B cell (primary cell): ENCODE measurements at regions not wholly inside any gene's neighbourhood (a gene's known extent, or its start where the extent isn't known, plus 50 kb on each side); places are given as distances from the start of the nearest gene placed in this dataset.

ENCODE experiments used
- ATAC-seq: fragments of 200-7000 bp; cut with Tn5 transposase; one replicate; pipeline ENCODE4 v1.10.0; 2021; ENCODE audit warnings: low read depth, mild to moderate bottlenecking, moderate number of reproducible peaks, moderate library complexity
- CTCF ChIA-PET: fragments of 350-600 bp; sonication (Branson Sonifier 250); formaldehyde crosslinking; loops from one replicate; lab custom pipeline; 2021; ENCODE audit warnings: antibody characterized with exemption, inconsistent platforms; lab: Charles Lee
- POLR2A ChIA-PET: fragments of 350-600 bp; sonication (Branson Sonifier 250); formaldehyde crosslinking; loops from one replicate; lab custom pipeline; 2021; ENCODE audit warnings: antibody characterized with exemption; lab: Charles Lee
- DNase-seq: peaks from one replicate; pipeline ENCODE4 v3.0.0; 2013
- H2AFZ ChIP-seq: 2 replicates; pipeline ENCODE4 v1.6.1; 2012; ENCODE audit warnings: mild to moderate bottlenecking, low read depth, low read length; ENCODE audit not compliant: insufficient read depth, poor library complexity, severe bottlenecking
- H3K27ac ChIP-seq, 2 donors: 1 replicate in 1 of 2; 2 replicates in 1 of 2; pipeline ENCODE4 v1.5.1; 2012 to 2013; ENCODE audit warnings: low read length in 2 of 2, mild to moderate bottlenecking in 2 of 2, moderate library complexity in 1 of 2
- H3K27me3 ChIP-seq, 4 experiments: fragments of 200-600 bp in 1 of 4; sonication (generic) in 1 of 4; replicated peaks in 1 of 4; 1 replicate in 2 of 4; 2 replicates in 2 of 4; pipeline versions ENCODE4 v1.6.1 to v1.7.0; 2013 to 2016; ENCODE audit warnings: low read length in 3 of 4, mild to moderate bottlenecking in 2 of 4, mixed read lengths in 1 of 4, moderate library complexity in 1 of 4; ENCODE audit not compliant: insufficient read depth in 4 of 4, control insufficient read depth in 3 of 4; ENCODE audit errors: control extremely low read depth in 1 of 4
- H3K36me3 ChIP-seq, 2 experiments: replicated peaks in 1 of 2; 1 replicate in 1 of 2; 2 replicates in 1 of 2; pipeline versions ENCODE4 v1.6.1 to v1.7.1; 2013; ENCODE audit warnings: low read length in 1 of 2; ENCODE audit not compliant: insufficient read depth in 2 of 2, control insufficient read depth in 1 of 2; ENCODE audit errors: control extremely low read depth in 1 of 2, extremely low read depth in 1 of 2
- H3K4me1 ChIP-seq, 2 donors: fragments of 200-600 bp in 1 of 2; sonication (generic) in 1 of 2; 1 replicate in 1 of 2; 2 replicates in 1 of 2; pipeline versions ENCODE4 v1.5.1 to v1.6.1; 2013 to 2017; ENCODE audit warnings: low read length in 2 of 2; ENCODE audit not compliant: control insufficient read depth in 2 of 2, insufficient read depth in 2 of 2
- H3K4me2 ChIP-seq: replicated peaks from 2 replicates; pipeline ENCODE3; 2012; ENCODE audit warnings: mild to moderate bottlenecking, low read depth, low read length; ENCODE audit not compliant: poor library complexity, severe bottlenecking
- H3K4me3 ChIP-seq, 5 experiments: fragments of 200-600 bp in 1 of 5; sonication (generic) in 1 of 5; 1 replicate in 3 of 5; 2 replicates in 2 of 5; pipeline versions ENCODE4 v1.5.1 to v1.7.0; 2011 to 2016; ENCODE audit warnings: low read length in 4 of 5, mild to moderate bottlenecking in 4 of 5, low read depth in 2 of 5, control low read depth in 1 of 5, moderate library complexity in 1 of 5; ENCODE audit not compliant: insufficient read depth in 1 of 5; ENCODE audit errors: control extremely low read depth in 1 of 5, extremely low read depth in 1 of 5
- H3K79me2 ChIP-seq: fragments of 200-600 bp; sonication (generic); one replicate; pipeline ENCODE4 v1.6.0; 2016; ENCODE audit warnings: low read length; ENCODE audit not compliant: control insufficient read depth, insufficient read depth
- H3K9ac ChIP-seq: fragments of 200-600 bp; sonication (generic); 2 replicates; pipeline ENCODE4 v1.6.1; 2017; ENCODE audit warnings: mild to moderate bottlenecking, low read length, moderate library complexity
- H3K9me3 ChIP-seq, 3 donors: one replicate each; pipeline versions ENCODE4 v1.6.1 to v1.7.1; 2013; ENCODE audit warnings: low read length in 2 of 3; ENCODE audit not compliant: control insufficient read depth in 2 of 3, insufficient read depth in 1 of 3; ENCODE audit errors: control extremely low read depth in 1 of 3
- H4K20me1 ChIP-seq: 2 replicates; pipeline ENCODE4 v1.6.0; 2012; ENCODE audit warnings: mild to moderate bottlenecking, low read length; ENCODE audit not compliant: insufficient read depth, control insufficient read depth, poor library complexity, severe bottlenecking
- H3K27ac Mint-ChIP-seq: one replicate; pipeline ENCODE4 v1.8.0; 2021; ENCODE audit warnings: mixed read lengths
- H3K27me3 Mint-ChIP-seq: one replicate; pipeline ENCODE4 v1.8.0; 2021; ENCODE audit warnings: mixed read lengths
- H3K4me1 Mint-ChIP-seq: one replicate; pipeline ENCODE4 v1.8.0; 2021; ENCODE audit warnings: mixed read lengths
- H3K4me3 Mint-ChIP-seq: one replicate; pipeline ENCODE4 v1.8.0; 2021; ENCODE audit warnings: mixed read lengths
- H3K9me3 Mint-ChIP-seq: one replicate; pipeline ENCODE4 v1.8.0; 2022; ENCODE audit warnings: mixed read lengths; ENCODE audit not compliant: insufficient read depth
- EZH2 ChIP-seq: IDR thresholded peaks from 2 replicates; pipeline ENCODE4 v1.6.1; 2012; ENCODE audit warnings: borderline replicate concordance, low read depth, mild to moderate bottlenecking, moderate library complexity, low read length; ENCODE audit not compliant: insufficient read depth, poor library complexity, severe bottlenecking
- WGBS: methylation state at CpG from one replicate; pipeline ENCODE4 v1.1.5; 2013; ENCODE audit warnings: missing lambda C conversion rate; ENCODE audit not compliant: insufficient coverage; 5-methylcytosine and 5-hydroxymethylcytosine counted together
- intact Hi-C: fragments of 100-400 bp; cut with micrococcal nuclease; formaldehyde crosslinking; loops from one replicate; pipeline ENCODE4 v1.10.0; 2022
- TF ChIP-seq, protein P1 (sequence below): fragments of 200-600 bp; IDR thresholded peaks from one replicate; pipeline ENCODE4 v1.8.0; 2022; ENCODE audit warnings: antibody characterized with exemption, mild to moderate bottlenecking

DNA sequence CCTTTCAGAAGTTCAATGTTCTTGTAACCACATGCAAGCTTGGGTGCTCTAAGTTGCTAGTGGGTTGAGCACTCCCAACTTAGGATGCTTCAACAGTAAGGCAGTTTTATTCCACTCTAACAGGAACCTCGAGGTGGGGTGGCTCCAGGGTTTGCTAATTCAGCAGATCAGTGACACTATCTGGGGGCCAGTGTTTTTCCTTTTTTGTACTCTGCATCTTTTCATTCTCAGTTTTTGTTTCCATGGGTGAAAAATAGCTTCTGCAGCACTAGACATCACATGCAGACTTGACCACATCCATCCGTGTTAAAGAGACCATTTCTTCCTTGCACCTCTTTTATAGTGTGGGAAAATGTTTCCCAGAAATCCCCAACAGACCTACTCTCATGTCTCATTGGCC lies 497.6 kb downstream of the STIM2 start:
- Mint-ChIP-seq H3K9me3 (no peaks in the 10 kb centered on the region), H3K27ac (no peak overlapping the region), H3K4me3 (no peak overlapping the region), H3K27me3 (no peaks in the 10 kb centered on the region), H3K4me1 (no peaks in the 10 kb centered on the region)
- no peak for TF ChIP-seq EZH2
- TF ChIP-seq, protein P1, sequence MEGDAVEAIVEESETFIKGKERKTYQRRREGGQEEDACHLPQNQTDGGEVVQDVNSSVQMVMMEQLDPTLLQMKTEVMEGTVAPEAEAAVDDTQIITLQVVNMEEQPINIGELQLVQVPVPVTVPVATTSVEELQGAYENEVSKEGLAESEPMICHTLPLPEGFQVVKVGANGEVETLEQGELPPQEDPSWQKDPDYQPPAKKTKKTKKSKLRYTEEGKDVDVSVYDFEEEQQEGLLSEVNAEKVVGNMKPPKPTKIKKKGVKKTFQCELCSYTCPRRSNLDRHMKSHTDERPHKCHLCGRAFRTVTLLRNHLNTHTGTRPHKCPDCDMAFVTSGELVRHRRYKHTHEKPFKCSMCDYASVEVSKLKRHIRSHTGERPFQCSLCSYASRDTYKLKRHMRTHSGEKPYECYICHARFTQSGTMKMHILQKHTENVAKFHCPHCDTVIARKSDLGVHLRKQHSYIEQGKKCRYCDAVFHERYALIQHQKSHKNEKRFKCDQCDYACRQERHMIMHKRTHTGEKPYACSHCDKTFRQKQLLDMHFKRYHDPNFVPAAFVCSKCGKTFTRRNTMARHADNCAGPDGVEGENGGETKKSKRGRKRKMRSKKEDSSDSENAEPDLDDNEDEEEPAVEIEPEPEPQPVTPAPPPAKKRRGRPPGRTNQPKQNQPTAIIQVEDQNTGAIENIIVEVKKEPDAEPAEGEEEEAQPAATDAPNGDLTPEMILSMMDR: no peak
- Histone ChIP-seq H3K9me3 (peaks cover 0 to 2% (median 0%) of the 10 kb centered on the region in 3 donors), H3K27me3 (no peaks in the 10 kb centered on the region), H2AFZ (no peak overlapping the region), H4K20me1 (no peaks in the 10 kb centered on the region), H3K4me3 (no peak overlapping the region), H3K79me2 (no peaks in the 10 kb centered on the region), H3K4me2 (no peak overlapping the region), H3K9ac (no peak overlapping the region), H3K36me3 (no peaks in the 10 kb centered on the region), H3K27ac (no peak overlapping the region), H3K4me1 (no peaks in the 10 kb centered on the region)
- ChIA-PET CTCF (no interaction called here), POLR2A (no interaction called here)
- 33% methylated on average over 1 of the region's 2 CpGs for WGBS
- intact Hi-C loops: no loop called here
- no peak for DNase-seq
- no peak for ATAC-seq

DNA sequence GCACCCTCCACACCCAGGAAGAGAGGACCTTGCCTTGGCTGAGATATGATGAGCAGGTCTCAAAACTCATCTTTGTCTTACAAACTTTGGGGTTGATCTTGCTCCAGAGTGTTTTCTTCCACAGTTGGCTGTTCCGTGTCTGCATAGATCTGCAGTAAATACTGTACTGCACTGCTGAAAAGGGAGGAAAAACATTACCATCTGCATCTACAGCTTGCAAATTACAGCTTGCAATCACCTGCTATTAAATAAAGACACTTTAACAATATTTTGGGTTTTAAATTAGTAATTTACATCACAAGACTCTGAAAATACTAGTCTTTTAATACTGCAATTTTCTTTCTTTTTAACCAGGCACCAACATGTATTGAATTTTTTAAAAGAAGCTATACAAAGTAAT lies 499.5 kb downstream of the STIM2 start:
- no CpG with 5 or more reads among the region's 1 CpG for WGBS
- Histone ChIP-seq H3K4me2 (no peak overlapping the region), H3K9me3 (peaks cover 0 to 2% (median 0%) of the 10 kb centered on the region in 3 donors), H3K27ac (no peak overlapping the region), H4K20me1 (no peaks in the 10 kb centered on the region), H3K4me1 (no peaks in the 10 kb centered on the region), H3K36me3 (no peaks in the 10 kb centered on the region), H2AFZ (no peak overlapping the region), H3K4me3 (no peak overlapping the region), H3K9ac (no peak overlapping the region), H3K79me2 (no peaks in the 10 kb centered on the region), H3K27me3 (no peaks in the 10 kb centered on the region)
- no peaks in the 10 kb centered on the region for H3K9me3 Mint-ChIP-seq
- no peak for DNase-seq
- H3K27ac Mint-ChIP-seq: no peak overlapping the region
- H3K4me1 Mint-ChIP-seq: no peaks in the 10 kb centered on the region
- intact Hi-C loops: no loop called here
- no peak for TF ChIP-seq EZH2
- TF ChIP-seq, protein P1: no peak
- H3K27me3 Mint-ChIP-seq: no peaks in the 10 kb centered on the region
- no peak for ATAC-seq
- no peak overlapping the region for H3K4me3 Mint-ChIP-seq
- POLR2A ChIA-PET: no interaction called here
- CTCF ChIA-PET: no interaction called here
